ENCODE measurements at regions not wholly inside any gene's neighbourhood (a gene's known extent, or its start where the extent isn't known, plus 50 kb on each side); places are given as distances from the start of the nearest gene placed in this dataset.
"Not testable (repeated sequence)": the region's sequence is repeated elsewhere in the genome, so short reads cannot be mapped to it uniquely, and the experiment has no call there.

DNA sequence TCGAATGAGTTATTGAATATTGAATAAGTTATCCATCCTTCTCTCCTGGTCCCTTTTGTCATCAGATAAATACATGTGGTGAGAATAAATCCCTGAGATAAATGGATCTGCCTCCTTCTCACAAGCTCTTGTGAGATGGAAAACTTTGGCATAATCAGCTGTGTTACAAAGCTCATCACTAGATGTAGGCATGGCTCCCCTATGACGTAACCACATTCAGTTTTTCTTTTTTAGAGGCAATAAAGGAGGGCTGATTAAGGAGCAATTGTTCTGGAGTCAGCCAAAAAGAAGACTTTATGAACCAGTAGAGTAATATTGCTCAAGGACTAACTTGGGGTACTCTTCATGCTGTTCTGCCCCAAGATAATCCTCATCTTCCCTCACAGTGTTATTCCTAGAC is 90.5 kb upstream of the GATB start:
- no peak overlapping the region for H3K4me3 Mint-ChIP-seq (ENCODE audit: unreplicated experiment)
- no peak for DNase-seq
- no peaks in the 10 kb centered on the region for H3K36me3 ChIP-seq (ENCODE audit: control insufficient read depth, insufficient read depth, low read length)
- BruUV-seq (replicated peaks): no TSS peak
- H3K9me3 Mint-ChIP-seq (ENCODE audit: unreplicated experiment): no peaks in the 10 kb centered on the region
- no peaks in the 10 kb centered on the region for H3K4me1 Mint-ChIP-seq (ENCODE audit: low read depth, unreplicated experiment)
- peaks cover 8% of the 10 kb centered on the region for H3K27me3 Mint-ChIP-seq (ENCODE audit: insufficient read depth, unreplicated experiment)
- CTCF ChIA-PET: no interaction called here
- POLR2A ChIA-PET: no interaction called here
- H3K4me1 ChIP-seq: no peaks in the 10 kb centered on the region
- H3K9me3 ChIP-seq: no peaks in the 10 kb centered on the region
- H3K36me3 Mint-ChIP-seq (ENCODE audit: insufficient read depth, unreplicated experiment): no peaks in the 10 kb centered on the region
- no peaks in the 10 kb centered on the region for H3K27me3 ChIP-seq (replicated peaks; ENCODE audit: control insufficient read depth, insufficient read depth, low read length)
- TF ChIP-seq, protein P1, sequence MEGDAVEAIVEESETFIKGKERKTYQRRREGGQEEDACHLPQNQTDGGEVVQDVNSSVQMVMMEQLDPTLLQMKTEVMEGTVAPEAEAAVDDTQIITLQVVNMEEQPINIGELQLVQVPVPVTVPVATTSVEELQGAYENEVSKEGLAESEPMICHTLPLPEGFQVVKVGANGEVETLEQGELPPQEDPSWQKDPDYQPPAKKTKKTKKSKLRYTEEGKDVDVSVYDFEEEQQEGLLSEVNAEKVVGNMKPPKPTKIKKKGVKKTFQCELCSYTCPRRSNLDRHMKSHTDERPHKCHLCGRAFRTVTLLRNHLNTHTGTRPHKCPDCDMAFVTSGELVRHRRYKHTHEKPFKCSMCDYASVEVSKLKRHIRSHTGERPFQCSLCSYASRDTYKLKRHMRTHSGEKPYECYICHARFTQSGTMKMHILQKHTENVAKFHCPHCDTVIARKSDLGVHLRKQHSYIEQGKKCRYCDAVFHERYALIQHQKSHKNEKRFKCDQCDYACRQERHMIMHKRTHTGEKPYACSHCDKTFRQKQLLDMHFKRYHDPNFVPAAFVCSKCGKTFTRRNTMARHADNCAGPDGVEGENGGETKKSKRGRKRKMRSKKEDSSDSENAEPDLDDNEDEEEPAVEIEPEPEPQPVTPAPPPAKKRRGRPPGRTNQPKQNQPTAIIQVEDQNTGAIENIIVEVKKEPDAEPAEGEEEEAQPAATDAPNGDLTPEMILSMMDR (IDR thresholded peaks at IDR 0.05; ENCODE audit: insufficient read depth in 1 of 2, low read depth in 1 of 2, low read length in 1 of 2, severe bottlenecking in 1 of 2, unreplicated experiment in 1 of 2): no peak
- intact Hi-C loops (cut with micrococcal nuclease; ENCODE audit: unreplicated experiment): no loop called here
- no peak overlapping the region for H3K4me3 ChIP-seq (ENCODE audit: low read depth, low read length)
- no peak overlapping the region for H3K27ac Mint-ChIP-seq (ENCODE audit: unreplicated experiment)

DNA sequence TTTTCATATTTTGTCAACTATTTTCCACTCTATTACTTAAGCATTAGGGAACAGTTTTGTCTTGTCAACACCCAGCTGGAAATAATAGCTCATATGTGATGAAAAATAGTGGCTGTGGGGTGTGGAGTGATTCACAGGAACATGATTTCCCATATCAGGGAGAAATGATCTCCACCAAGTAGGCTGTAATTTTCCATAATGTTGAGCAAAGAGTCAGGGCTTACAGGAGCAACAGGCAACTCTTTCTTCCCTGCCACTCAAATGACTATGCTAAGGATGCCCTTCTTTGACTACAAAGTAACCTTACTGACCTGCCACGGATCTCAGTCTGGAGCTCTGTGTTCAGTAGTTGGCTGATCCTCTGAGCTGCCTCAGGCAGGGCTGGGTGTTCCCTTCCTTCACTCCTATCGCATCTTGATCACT is 90.0 kb upstream of the GATB start:
- DNase-seq: no peak
- Histone ChIP-seq H3K27me3 (replicated peaks; ENCODE audit: control insufficient read depth, insufficient read depth, low read length) (no peaks in the 10 kb centered on the region), H3K4me1 (no peaks in the 10 kb centered on the region), H3K36me3 (ENCODE audit: control insufficient read depth, insufficient read depth, low read length) (no peaks in the 10 kb centered on the region), H3K9me3 (no peaks in the 10 kb centered on the region), H3K4me3 (ENCODE audit: low read depth, low read length) (no peak overlapping the region)
- Mint-ChIP-seq H3K4me1 (ENCODE audit: low read depth, unreplicated experiment) (no peaks in the 10 kb centered on the region), H3K36me3 (ENCODE audit: insufficient read depth, unreplicated experiment) (no peaks in the 10 kb centered on the region), H3K27ac (ENCODE audit: unreplicated experiment) (no peak overlapping the region), H3K27me3 (ENCODE audit: insufficient read depth, unreplicated experiment) (peaks cover 4% of the 10 kb centered on the region), H3K4me3 (ENCODE audit: unreplicated experiment) (no peak overlapping the region), H3K9me3 (ENCODE audit: unreplicated experiment) (no peaks in the 10 kb centered on the region)
- no TSS peak for BruUV-seq (replicated peaks)
- intact Hi-C loops (cut with micrococcal nuclease; ENCODE audit: unreplicated experiment): no loop called here
- POLR2A ChIA-PET: no interaction called here
- CTCF ChIA-PET: no interaction called here
- TF ChIP-seq, protein P1 (IDR thresholded peaks at IDR 0.05; ENCODE audit: insufficient read depth in 1 of 2, low read depth in 1 of 2, low read length in 1 of 2, severe bottlenecking in 1 of 2, unreplicated experiment in 1 of 2): no peak

DNA sequence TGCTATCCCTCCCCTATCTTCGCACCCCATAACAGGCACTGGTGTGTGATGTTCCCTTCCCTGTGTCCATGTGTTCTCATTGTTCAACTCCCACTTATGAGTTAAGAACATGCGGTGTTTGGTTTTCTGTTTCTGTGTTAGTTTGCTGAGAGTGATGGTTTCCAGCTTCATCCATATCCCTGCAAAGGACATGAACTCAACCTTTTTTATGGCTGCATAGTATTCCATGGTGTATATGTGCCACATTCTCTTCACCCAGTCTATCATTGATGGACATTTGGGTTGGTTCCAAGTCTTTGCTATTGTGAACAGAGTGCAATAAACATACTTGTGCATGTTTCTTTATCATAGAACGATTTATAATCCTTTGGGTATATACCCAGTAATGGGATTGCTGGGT is 84.7 kb upstream of the GATB start:
- H3K36me3 ChIP-seq (ENCODE audit: control insufficient read depth, insufficient read depth, low read length); DNase-seq; BruUV-seq (replicated peaks); H3K4me3 ChIP-seq (ENCODE audit: low read depth, low read length); H3K27me3 Mint-ChIP-seq (ENCODE audit: insufficient read depth, unreplicated experiment); H3K9me3 ChIP-seq; H3K4me1 ChIP-seq; H3K4me1 Mint-ChIP-seq (ENCODE audit: low read depth, unreplicated experiment); H3K36me3 Mint-ChIP-seq (ENCODE audit: insufficient read depth, unreplicated experiment); POLR2A ChIA-PET; H3K27ac Mint-ChIP-seq (ENCODE audit: unreplicated experiment); CTCF ChIA-PET; intact Hi-C loops (cut with micrococcal nuclease; ENCODE audit: unreplicated experiment); H3K9me3 Mint-ChIP-seq (ENCODE audit: unreplicated experiment); H3K27me3 ChIP-seq (replicated peaks; ENCODE audit: control insufficient read depth, insufficient read depth, low read length); H3K4me3 Mint-ChIP-seq (ENCODE audit: unreplicated experiment): not testable (repeated sequence)

DNA sequence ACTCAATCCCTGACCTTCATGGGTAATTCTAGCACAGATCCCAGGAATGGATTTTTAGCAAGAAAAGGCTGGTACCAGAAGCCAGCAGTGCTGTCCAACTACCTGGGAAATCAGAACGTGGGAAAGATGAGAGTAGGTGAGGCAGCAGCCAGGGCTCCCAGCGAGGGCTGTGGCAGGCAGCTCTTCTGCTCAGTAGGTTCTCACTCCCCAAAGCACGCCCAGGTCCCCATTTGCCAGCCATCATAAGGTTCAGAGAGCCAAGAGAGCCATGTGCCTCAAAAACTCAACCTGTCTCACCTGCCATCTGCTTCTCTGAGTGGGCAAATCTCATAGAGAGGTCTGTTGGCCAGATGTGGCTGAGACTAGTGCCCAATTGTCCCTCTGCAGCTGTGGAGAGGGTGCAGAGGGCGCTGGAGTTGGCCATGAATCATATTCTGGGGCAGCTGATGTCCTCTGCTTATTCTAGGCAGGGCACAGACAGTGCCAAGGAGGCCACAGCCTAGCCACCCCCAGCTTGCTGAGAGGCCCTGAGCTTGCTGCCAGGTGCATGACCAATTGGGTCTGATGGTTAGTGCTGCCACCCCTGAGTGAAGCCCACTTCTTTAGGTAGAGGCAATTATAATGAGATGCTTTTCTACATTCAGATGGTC is 81.7 kb upstream of the GATB start:
- no peak overlapping the region for H3K4me3 ChIP-seq (ENCODE audit: low read depth, low read length)
- H3K36me3 Mint-ChIP-seq (ENCODE audit: insufficient read depth, unreplicated experiment): no peaks in the 10 kb centered on the region
- no peaks in the 10 kb centered on the region for H3K27me3 Mint-ChIP-seq (ENCODE audit: insufficient read depth, unreplicated experiment)
- H3K27ac Mint-ChIP-seq (ENCODE audit: unreplicated experiment): no peak overlapping the region
- H3K4me1 ChIP-seq: no peaks in the 10 kb centered on the region
- no peaks in the 10 kb centered on the region for H3K9me3 ChIP-seq
- H3K9me3 Mint-ChIP-seq (ENCODE audit: unreplicated experiment): peaks cover 3% of the 10 kb centered on the region
- CTCF ChIA-PET: no interaction called here
- BruUV-seq (replicated peaks): no TSS peak
- no peaks in the 10 kb centered on the region for H3K36me3 ChIP-seq (ENCODE audit: control insufficient read depth, insufficient read depth, low read length)
- no peaks in the 10 kb centered on the region for H3K4me1 Mint-ChIP-seq (ENCODE audit: low read depth, unreplicated experiment)
- intact Hi-C loops (cut with micrococcal nuclease; ENCODE audit: unreplicated experiment): no loop called here
- no peak for DNase-seq
- TF ChIP-seq, protein P1 (IDR thresholded peaks at IDR 0.05; ENCODE audit: insufficient read depth in 1 of 2, low read depth in 1 of 2, low read length in 1 of 2, severe bottlenecking in 1 of 2, unreplicated experiment in 1 of 2): no peak
- POLR2A ChIA-PET: no interaction called here
- no peaks in the 10 kb centered on the region for H3K27me3 ChIP-seq (replicated peaks; ENCODE audit: control insufficient read depth, insufficient read depth, low read length)
- H3K4me3 Mint-ChIP-seq (ENCODE audit: unreplicated experiment): no peak overlapping the region

Measured in Caco-2 (cell line).